GM18499 (cell line): ENCODE measurements at regions not wholly inside any gene's neighbourhood (a gene's known extent, or its start where the extent isn't known, plus 50 kb on each side); places are given as distances from the start of the nearest gene placed in this dataset.
"Not testable (repeated sequence)": the region's sequence is repeated elsewhere in the genome, so short reads cannot be mapped to it uniquely, and the experiment has no call there.

ENCODE experiments used
- ATAC-seq: cut with Tn5 transposase; IDR thresholded peaks from one replicate; pipeline ENCODE4 v1.9.1; 2021; ENCODE audit warnings: moderate number of reproducible peaks; ENCODE audit not compliant: insufficient read depth, unreplicated experiment

DNA sequence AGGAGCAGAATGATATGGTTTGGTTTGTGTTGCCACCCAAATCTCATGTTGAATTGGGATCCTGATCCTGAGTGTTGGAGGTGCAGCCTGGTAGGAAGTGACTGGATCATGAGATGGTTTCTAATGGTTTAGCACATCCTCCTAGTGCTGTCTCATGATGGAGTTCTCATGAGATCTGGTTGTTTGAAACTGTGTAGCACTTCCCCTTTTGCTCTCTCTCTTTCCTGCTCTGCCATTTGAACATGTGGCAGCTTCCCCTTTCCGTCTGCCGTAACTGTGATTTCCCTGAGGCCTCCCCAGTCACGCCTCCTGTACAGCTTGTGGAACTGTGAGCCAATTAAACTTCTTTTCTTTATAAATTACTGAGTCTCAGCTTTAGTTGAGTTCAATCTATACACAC lies 756.8 kb upstream of the CDH6 start:
- ATAC-seq, result no peak

GRCh38 chr5:30428866-30429407 lies 764.5 kb upstream of the CDH6 start:
- not testable (repeated sequence) for ATAC-seq

DNA sequence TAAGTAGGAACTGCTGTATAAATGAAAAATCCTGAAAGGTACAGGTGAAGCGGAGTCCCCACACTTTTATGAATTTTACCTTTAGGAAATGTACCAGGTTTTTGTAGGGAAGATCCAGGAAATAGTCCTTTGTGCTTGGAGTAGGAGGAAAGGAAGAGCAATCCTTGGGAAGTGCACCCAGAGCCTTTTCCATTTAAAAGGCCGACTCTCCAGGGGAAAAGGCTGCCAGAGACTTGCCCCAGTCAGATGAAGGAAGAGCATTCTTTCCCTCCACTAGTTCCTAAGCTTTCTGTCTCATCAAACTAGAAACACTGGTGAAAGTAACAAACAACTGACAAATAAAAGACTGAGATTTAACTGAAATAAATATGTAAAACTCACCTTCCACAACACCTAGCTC lies 779.4 kb upstream of the CDH6 start:
- no peak for ATAC-seq

- no peak for ATAC-seq
Observed at GRCh38 chr5:30413540-30413939, 779.9 kb upstream of the CDH6 start.

DNA sequence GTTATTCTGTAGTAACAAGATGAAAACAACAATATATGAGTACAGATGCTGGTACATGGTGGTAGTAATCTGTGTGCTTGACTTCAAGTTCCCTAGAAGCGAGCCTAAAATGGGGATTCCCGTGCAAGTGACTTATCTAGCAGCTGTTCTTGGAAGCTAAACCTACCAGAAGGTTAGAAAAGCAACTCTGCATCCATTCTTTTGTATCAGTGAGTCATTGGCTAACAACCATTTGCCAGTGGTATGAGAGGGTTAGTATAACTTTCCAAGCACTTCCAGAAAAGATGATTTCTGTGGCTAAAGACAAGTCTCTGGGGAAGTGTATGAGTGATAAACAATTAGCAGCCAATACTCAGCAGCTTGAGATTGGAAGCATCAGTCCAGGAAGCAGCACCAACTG lies 787.7 kb upstream of the CDH6 start:
- ATAC-seq, result no peak

GRCh38 chr5:30401479-30402058 lies 791.9 kb upstream of the CDH6 start:
- no peak for ATAC-seq

DNA sequence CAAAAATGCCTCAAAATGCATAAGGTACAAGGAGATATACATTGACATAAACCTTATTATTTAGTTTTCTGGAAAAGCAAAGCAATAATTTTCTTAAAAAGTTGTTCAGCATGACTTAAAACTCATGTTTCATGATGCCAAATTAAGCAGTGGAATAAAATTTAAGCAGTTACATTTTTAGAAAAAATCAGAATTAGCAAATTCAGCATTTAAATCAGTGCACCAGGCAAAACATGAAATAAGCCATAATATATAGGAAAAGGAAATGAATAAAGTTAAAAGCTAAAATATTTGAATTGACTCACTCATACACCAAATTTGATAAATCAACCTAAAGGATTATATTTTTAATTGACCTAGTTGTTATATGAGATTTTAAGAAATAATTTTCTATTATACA lies 795.1 kb upstream of the CDH6 start:
- ATAC-seq, result no peak

DNA sequence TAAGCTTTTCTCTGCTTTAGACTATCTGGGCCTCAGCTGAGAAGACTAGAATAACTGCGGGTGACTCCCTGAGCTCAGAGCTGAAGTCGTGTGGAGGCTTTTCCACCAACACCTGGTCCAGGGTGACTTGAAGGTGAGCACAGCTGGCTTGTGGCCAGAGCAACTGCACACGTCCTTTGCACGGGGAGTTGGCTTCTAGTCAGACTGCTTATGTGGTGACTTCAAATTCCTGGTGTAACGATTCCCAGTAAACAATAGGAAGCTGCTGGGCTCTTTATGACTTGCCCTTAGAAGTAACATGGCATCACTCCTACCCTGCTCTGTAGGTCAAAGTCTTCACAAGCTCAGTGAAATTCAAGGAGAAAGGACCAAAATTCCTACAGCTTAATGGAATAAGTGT lies 800.6 kb upstream of the CDH6 start:
- ATAC-seq, result no peak

DNA sequence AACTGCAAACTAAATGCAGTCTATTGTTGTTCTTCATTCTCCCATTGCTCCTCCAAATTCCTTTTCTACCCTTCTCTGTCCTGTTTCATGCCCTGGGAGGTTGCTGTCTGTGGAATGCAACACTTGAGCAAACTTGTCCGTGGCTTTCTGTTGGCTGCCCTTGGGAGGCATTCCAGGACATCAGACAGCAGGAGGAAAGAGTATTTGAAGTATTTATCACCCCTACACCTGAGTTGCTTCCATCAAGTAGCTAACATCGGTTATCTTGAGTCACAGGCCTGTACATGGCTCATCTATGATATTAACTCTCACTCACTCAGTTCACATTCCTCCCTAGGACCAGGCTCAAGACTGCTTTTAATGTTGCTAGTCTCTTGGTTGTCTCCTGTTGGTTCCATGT lies 803.4 kb upstream of the CDH6 start:
- ATAC-seq, result no peak

DNA sequence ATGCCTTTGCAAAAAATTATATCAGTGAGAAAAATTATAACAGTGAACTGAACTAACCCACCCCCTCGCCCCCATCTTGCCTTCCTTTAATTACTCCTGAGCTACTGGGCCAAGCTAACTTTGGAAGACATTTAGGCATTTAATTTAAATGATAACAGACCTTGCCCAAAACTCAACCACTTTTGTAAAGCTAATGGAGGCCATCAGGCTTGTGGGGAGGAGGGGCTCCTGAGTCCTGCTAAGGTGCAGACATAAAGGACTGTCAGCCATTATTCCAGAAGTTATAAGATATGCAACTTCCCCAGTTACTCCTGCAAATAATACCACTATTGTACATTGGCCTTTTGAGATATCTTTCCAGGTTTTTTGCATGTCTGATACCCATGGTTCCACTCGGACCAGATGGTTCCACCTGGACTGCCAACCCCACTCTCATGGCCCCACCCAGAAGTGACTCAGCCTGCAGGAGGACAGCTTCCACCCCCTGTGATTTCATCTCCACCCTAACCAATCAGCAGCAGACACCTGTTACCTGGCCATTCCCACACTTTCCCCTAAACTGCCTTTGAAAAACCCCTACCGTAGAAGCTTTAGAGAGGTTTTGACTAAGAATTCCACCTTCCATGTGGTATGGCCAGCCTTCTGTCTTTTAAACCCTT lies 805.4 kb upstream of the CDH6 start:
- ATAC-seq, result no peak

DNA sequence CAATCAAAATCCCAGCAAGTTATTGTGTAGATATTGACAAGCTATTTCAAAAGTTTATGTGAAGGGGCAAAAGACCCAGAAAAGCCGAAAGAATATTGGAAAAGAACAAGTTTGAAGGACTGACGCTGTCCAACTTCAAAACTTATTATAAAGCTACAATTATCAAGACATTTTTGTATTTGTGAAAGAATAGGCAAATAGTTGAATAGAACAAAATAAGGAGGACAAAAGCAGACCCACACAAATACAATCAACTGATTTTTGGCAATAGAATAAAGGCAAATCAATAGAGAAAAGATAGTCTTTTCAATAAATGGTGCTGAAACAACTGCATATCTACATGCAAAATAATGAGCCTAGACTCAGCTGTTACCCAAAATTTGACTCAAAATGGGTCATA lies 807.7 kb upstream of the CDH6 start:
- ATAC-seq, result no peak

DNA sequence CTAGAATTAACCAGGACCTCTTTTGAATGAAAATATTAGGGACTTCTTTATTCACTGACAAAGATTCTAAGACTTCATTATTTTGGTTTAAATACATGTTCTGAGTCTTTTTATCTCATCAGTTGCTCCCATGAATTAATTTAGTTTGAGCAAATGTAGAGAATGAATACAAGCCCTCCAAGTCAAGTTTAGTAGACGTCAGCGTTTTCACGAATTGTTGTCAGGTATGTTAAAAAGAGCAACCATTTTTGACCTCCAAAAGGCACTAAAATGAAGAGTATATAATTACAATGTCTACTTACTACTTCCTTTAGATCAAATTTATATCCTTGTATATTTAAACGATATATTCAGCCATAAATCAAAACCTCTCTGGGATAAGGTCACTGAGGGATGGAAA lies 809.3 kb upstream of the CDH6 start:
- ATAC-seq, result no peak

GRCh38 chr5:30380228-30380627 lies 813.3 kb upstream of the CDH6 start:
- ATAC-seq, result no peak

GRCh38 chr5:30376848-30377247 lies 816.6 kb upstream of the CDH6 start:
- no peak for ATAC-seq

DNA sequence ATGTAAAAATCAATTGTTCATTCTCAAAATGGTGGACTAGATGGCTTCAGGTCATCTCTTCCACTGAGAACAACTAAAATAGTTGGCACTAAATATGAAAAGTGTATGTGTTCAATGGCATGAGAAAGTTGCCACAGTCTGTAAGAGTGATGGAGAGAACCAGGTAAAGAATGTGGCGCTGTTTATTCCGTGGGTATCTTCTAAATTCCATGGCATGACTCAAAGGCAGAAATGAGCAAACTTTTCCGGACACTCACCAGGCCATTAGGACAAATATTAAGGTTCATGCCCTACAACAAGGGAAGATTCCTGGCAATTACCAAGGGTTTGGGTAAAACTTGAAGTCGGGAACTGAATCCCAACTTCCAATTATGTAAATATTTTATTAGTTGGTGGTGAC lies 825.4 kb upstream of the CDH6 start:
- no peak for ATAC-seq

DNA sequence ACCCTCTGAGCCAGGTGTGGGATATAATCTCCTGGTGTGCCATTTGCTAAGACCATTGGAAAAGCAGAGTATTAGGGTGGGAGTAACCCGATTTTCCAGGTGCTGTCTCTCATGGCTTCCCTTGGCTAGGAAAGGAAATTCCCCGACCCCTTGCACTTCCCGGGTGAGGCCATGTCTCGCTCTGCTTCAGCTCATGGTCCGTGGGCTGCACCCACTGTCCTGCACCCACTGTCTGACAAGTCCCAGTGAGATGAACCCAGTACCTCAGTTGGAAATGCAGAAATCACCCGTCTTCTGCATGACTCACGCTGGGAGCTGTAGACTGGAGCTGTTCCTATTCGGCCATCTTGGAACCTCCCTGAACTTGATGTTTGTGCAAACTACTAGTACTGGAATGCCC lies 828.5 kb upstream of the CDH6 start:
- not testable (repeated sequence) for ATAC-seq

- no peak for ATAC-seq
Observed at GRCh38 chr5:30357371-30357770, 836.1 kb upstream of the CDH6 start.

- no peak for ATAC-seq
Observed at GRCh38 chr5:30355675-30356074, 837.8 kb upstream of the CDH6 start.

DNA sequence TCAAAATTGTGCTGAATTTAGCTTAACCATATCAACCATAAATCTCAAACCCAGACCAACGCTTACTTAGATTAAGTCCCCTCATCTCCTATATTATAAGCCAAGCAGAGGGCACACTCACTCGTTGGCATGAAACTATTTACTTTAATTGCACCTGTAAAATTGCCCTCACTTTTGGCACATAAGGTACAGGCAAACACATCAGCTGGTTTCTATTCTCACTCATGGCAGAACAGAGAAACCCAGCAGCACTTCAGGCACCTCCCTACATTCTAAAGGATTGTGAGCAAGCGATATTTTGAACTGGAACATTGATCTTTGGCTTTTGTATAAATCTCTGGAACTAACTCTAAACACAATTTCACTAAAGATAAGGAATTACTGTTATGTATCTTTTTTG lies 845.6 kb upstream of the CDH6 start:
- no peak for ATAC-seq

DNA sequence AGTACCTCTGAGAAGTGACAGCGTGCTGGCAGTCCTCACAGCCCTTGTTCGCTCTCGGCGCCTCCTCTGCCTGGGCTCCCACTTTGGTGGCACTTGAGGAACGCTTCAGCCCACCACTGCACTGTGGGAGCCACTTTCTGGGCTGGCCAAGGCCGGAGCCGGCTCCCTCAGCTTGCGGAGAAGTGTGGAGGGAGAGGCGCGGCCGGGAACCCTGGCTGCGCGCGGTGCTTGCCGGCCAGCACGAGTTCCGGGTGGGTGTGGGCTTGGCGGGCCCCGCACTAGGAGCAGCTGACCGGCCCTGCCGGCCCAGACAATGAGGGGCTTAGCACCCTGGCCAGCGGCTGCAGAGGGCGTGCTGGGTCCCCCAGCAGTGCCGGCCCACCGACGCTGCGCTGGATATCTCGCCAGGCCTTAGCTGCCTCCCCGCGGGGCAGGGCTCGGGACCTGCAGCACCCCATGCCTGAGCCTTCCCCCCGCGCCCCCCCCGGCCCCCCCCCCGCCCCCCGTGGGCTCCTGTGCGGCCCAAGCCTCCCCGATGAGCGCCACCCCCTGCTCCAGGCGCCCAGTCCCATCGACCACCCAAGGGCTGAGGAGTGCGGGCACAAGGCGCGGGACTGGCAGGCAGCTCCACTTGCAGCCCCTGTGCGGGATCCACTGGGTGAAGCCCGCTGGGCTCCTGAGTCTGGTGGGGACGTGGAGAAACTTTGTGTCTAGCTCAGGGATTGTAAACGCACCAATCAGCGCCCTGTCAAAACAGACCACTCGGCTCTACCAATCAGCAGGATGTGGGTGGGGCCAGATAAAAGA lies 847.7 kb upstream of the CDH6 start:
- not testable (repeated sequence) for ATAC-seq

DNA sequence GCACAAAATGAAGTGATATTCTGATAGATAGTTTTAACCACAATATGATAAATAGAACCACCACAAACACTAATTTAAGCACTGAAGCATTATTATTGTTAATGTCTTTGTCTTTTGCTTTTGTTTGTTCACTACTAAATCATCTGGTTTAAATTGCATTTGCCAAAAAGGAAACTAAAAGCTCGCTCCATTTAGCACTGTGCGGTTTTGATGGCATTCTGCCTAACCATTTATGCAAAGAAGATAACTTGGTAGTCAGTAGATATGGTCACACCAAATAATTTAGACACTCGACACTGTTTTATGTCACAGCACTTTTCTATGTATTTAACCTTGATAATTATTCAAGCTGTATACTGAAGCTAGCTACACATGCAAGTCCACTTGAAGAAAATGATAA lies 849.8 kb upstream of the CDH6 start:
- no peak for ATAC-seq
